ENCODE measurements at regions not wholly inside any gene's neighbourhood (a gene's known extent, or its start where the extent isn't known, plus 50 kb on each side); places are given as distances from the start of the nearest gene placed in this dataset.

- no peak for DNase-seq (ENCODE audit: extremely low read depth in 1 of 2, low read depth in 1 of 2)
These were observed 747.7 kb upstream of the POM121L12 start for GRCh38 chr7:52287698-52288097.

DNA sequence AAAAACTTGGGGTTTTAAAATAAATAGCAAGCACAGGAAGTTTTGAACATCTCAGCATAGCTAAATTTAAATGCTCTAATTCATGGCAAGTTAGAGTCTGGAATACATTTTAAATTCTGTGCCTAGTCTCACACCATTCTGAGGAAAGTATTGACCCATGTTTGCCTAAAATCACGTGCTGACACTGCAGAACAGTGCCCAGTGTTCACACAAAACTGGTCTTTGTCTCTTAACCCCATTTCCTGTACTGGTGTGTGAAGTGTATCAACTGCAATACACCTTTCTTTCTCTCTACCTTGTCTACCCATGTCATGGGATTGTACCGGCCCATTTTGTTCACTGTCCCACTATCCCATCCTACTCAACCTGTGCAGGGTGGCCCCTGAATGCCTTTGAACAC lies 749.7 kb upstream of the POM121L12 start:
- DNase-seq (ENCODE audit: extremely low read depth in 1 of 2, low read depth in 1 of 2) = no peak

DNA sequence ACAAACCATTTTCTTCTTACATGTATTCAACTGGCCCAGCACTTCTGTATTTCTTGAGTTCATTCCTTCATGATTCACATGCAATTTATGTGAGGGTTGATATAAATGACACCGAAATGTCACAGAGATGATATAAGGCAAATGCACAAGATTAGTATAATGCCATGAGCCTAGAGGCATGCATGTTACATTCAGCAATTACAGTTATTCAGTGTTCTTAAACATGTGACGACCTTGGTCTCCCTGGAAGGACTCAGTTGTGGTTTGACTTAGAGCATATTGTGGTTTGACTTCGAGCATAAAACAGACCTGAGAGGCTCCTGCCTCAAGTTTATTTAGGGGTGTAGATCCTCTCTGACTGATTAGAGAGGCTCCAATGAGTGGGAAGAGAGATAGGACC lies 752.1 kb upstream of the POM121L12 start:
- no peak for DNase-seq (ENCODE audit: extremely low read depth in 1 of 2, low read depth in 1 of 2)

- no peak for DNase-seq (ENCODE audit: extremely low read depth in 1 of 2, low read depth in 1 of 2)
These were observed 761.5 kb upstream of the POM121L12 start for GRCh38 chr7:52273685-52274610.

DNA sequence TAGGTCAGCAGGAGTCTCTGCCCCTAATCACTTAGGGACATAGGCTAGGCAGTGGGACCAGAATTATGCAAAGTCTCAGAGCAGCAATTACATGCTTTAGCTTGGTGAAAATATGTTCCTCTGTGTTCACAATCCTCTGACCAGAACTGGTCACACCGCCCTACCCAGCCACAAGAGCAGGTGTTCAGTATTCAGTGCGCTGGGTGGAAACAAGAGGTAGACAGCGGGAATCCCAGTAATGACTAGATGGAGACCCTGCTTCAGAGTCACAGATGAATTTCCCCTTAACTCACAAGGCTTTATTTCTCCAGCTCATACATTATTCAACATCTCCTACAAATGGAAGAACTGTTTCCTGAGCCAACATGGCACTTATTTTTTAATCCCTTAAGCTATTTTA lies 763.7 kb upstream of the POM121L12 start:
- DNase-seq (ENCODE audit: extremely low read depth in 1 of 2, low read depth in 1 of 2) = no peak

GRCh38 chr7:52270301-52270700 lies 765.1 kb upstream of the POM121L12 start:
- DNase-seq (ENCODE audit: extremely low read depth in 1 of 2, low read depth in 1 of 2) = no peak

- no peak for DNase-seq (ENCODE audit: extremely low read depth in 1 of 2, low read depth in 1 of 2)
These were observed 765.8 kb upstream of the POM121L12 start for GRCh38 chr7:52269669-52270068.

DNA sequence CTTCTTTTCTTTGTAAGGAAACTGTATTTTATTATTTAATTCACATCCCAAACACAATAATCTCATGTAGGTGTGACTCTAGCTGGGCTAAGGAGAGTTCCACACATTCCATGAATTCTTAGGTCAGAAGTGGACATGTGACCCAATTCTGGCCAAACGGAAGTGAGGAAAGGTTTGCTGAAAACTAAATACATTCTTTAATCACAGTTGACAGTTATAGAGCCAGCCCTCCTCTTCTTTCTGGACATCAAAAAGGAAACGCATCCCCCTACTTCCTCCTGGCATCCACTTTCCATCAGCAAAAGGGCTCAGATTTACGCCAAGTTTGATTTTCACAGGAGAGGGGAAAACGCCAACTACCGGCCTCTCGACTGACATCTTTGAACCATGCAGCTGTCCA lies 774.4 kb upstream of the POM121L12 start:
- DNase-seq (ENCODE audit: extremely low read depth in 1 of 2, low read depth in 1 of 2) = no peak

DNA sequence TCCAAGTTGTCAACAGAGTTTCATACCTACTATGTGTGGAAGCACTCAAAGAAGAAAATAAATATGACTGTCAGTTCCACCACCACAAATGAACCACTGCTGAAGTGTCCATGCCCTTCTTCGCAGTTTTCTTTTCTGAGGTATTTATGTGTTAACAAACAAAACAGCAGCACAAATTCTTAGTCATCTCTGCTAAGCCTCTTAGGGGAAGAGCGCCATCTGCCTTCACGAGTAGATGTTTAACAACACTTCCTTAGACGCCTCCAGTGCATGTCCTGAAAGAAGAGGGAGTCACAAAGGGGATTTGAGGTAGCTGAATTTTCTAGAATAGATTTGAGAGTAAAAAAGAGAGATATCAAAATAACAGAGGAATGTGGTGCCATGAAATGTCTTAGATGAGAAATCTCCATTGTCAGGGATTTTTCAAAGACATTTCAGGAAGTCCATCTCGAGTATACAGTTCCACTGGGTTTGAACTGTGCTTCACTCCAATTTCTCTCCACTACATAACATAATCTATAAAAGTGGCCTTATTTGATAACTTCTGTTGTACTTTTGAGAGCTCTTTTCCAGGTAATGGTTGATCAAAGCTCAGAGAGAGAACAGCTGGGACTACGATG lies 775.3 kb upstream of the POM121L12 start:
- DNase-seq (ENCODE audit: extremely low read depth in 1 of 2, low read depth in 1 of 2) = no peak

DNA sequence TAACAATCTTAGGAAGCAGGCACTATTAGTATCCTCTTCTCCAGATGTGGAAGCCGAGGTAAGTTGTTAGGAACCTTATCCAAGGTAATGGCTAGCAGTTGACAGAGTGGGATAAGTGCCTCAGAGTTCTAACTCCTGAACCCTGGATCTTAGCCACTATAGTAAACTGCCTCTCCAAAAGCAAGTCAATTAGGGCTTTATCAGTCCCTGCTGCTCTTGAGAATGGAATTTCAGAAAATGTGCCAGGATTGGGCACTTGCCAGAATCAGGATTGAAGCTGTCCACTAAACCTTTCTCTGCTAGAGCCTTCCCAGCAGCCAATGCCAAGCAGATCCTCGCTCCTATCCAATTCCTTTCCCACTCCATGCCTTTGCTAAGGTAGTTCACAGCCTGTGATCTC lies 777.5 kb upstream of the POM121L12 start:
- DNase-seq (ENCODE audit: extremely low read depth in 1 of 2, low read depth in 1 of 2) = no peak

GRCh38 chr7:52254396-52255010 lies 780.9 kb upstream of the POM121L12 start:
- no peak for DNase-seq (ENCODE audit: extremely low read depth in 1 of 2, low read depth in 1 of 2)

- no peak for DNase-seq (ENCODE audit: extremely low read depth in 1 of 2, low read depth in 1 of 2)
These were observed 781.5 kb upstream of the POM121L12 start for GRCh38 chr7:52253953-52254352.

GRCh38 chr7:52249741-52250140 lies 785.7 kb upstream of the POM121L12 start:
- no peak for DNase-seq (ENCODE audit: extremely low read depth in 1 of 2, low read depth in 1 of 2)

- no peak for DNase-seq (ENCODE audit: extremely low read depth in 1 of 2, low read depth in 1 of 2)
These were observed 787.9 kb upstream of the POM121L12 start for GRCh38 chr7:52247518-52247917.

- no peak for DNase-seq (ENCODE audit: extremely low read depth in 1 of 2, low read depth in 1 of 2)
These were observed 791.7 kb upstream of the POM121L12 start for GRCh38 chr7:52243685-52244084.

DNA sequence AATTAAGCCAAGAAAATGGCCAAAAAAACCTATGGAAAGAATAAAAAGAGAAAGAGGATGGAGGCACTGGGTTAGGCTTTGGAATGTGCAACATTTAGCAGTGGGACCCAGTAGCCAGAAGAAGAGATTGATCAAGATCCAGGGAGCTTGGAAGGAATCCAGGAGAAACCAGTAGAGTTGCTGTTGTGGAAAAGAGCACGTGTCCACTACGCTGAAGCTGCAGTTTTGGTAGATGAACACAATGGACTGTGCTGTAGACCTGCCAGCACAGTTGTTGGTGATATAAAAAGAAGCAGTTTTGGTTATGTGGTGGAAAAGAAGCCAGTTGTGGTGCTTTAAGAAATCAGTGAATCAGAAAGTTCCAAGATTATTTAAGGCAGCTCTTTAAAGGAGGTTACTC lies 802.2 kb upstream of the POM121L12 start:
- DNase-seq (ENCODE audit: extremely low read depth in 1 of 2, low read depth in 1 of 2) = no peak

GRCh38 chr7:52211930-52212329 lies 823.5 kb upstream of the POM121L12 start:
- no peak for DNase-seq (ENCODE audit: extremely low read depth in 1 of 2, low read depth in 1 of 2)

DNA sequence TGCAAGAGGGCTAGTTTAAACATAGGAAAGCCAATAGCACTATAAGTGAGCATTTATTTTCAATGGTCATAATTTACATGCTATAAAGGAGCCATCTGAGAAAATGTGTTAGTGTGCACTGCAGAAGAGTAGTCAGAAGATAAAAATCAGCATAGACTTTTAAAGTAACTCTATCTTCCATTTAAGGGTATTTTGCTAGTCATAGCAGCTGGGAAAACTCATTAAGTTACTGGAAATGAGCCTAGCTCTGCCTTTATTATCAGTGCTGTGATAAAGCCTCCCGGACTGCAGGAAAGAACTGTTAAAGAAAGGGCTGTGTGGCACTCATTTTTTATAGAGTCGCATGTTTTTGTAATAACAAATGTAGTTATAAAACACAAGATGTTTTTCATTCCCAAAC lies 825.8 kb upstream of the POM121L12 start:
- no peak for DNase-seq (ENCODE audit: extremely low read depth in 1 of 2, low read depth in 1 of 2)

GRCh38 chr7:52197221-52197620 lies 838.2 kb upstream of the POM121L12 start:
- no peak for DNase-seq (ENCODE audit: extremely low read depth in 1 of 2, low read depth in 1 of 2)

DNA sequence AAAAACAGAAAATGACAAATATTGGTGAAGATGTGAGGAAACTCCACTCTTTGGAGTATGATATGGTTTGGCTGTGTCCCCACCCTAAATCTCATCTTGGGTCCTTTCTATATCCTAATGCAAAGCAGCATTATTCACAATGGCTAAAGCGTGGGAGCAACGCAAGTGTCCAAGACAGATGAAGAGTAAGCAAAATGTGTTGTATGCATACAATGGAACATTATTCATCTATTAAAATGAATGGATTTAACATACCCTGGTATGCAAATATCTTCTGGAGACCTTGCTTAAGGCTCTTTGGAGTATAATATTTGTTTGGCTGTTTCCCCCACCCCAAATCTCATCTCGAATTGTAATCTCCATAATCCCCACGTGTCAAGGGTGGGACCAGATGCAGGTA lies 839.8 kb upstream of the POM121L12 start:
- no peak for DNase-seq (ENCODE audit: extremely low read depth in 1 of 2, low read depth in 1 of 2)

DNA sequence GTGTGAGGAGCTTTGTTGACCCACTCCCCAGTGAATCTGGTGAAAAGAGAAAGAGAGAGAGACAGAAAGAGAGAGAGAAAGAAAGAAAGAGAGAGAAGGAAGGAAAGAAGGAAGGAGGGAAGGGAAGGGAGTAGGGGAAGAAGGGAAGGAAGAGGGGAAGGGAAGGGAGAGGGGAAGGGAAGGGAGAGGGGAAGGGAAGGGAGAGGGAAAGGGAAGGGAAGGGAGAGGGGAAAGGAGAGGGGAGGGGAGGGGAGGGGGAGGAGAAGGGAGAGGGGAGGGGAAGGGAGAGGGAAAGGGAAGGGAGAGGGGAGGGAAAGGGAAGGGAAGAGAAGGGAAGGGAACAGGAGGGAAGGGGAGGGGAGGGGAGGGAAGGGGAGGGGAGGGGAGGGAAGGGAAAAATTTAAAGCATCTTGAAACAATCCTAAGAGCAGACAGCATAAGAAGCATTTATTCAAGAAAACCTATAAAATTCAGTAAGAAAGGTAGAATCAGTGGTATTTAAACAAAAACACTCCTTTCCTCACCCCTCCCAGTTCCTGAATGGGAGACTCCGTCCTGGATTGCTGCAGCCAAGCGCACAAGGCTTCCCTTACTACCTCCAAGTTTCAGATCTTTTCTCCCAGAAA lies 846.2 kb upstream of the POM121L12 start:
- no peak for DNase-seq (ENCODE audit: extremely low read depth in 1 of 2, low read depth in 1 of 2)
